H1 (cell line): ENCODE measurements at regions not wholly inside any gene's neighbourhood (a gene's known extent, or its start where the extent isn't known, plus 50 kb on each side); places are given as distances from the start of the nearest gene placed in this dataset.

Experiments used
- CREB1 ChIP-seq: IDR thresholded peaks from 2 replicates; pipeline ENCODE4 v1.6.1; 2012; ENCODE audit warnings: inconsistent platforms
- POLR2A ChIP-seq, 2 experiments: IDR thresholded peaks; 1 replicate in 1 of 2; 2 replicates in 1 of 2; pipeline ENCODE4 v1.6.1; 2011; ENCODE audit warnings: low read depth in 2 of 2, low read length in 2 of 2, mild to moderate bottlenecking in 2 of 2; ENCODE audit errors: control extremely low read depth in 1 of 2

- TF ChIP-seq CREB1 = no peak
- TF ChIP-seq POLR2A (IDR thresholded peaks at IDR 0.05; ENCODE audit: control extremely low read depth in 1 of 2, low read depth in 2 of 2, low read length in 2 of 2) = no peak
These were observed 254.9 kb downstream of the IRS1 start for GRCh38 chr2:226544596-226545210.
